ENCODE measurements at regions not wholly inside any gene's neighbourhood (a gene's known extent, or its start where the extent isn't known, plus 50 kb on each side); places are given as distances from the start of the nearest gene placed in this dataset.

DNA sequence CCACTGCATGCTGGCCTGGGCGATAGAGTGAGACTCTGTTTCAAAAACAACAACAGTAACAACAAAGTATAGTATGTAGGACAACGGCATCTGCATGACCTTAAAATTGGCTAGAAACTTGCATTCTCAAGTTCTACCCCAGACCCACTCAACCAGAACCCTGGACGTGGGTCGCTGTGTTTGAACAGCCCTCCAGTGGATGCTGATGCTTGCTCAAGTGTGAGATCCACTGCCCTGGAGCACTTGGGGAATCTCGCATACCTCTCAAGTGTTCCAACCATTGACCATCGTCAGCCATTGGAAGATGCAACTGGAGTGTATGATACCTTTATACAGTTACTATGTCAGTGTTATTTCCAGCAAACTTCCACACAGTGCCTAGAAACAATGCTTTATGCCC is 435.9 kb downstream of the DCDC2C start:
- Histone ChIP-seq H4K20me1 (ENCODE audit: insufficient read depth, low read length) (no peaks in the 10 kb centered on the region), H3K79me2 (ENCODE audit: insufficient read depth, low read length) (no peaks in the 10 kb centered on the region), H3K27ac (ENCODE audit: low read length) (no peak overlapping the region), H3K36me3 (ENCODE audit: insufficient read depth, low read length) (no peaks in the 10 kb centered on the region), H3K4me2 (ENCODE audit: insufficient read depth, low read length) (no peak overlapping the region), H3K9ac (ENCODE audit: low read depth, low read length) (no peak overlapping the region), H3K27me3 (ENCODE audit: insufficient read depth, low read length, poor library complexity) (no peaks in the 10 kb centered on the region), H3K4me3 (ENCODE audit: low read depth in 1 of 2, low read length in 2 of 2) (no peak overlapping the region), H2AFZ (ENCODE audit: low read depth, low read length) (no peak overlapping the region), H3K4me1 (ENCODE audit: insufficient read depth, low read length) (peaks cover 13% of the 10 kb centered on the region; the same call in 1 of the 2 replicates), H3K9me3 (ENCODE audit: insufficient read depth, low read length, severe bottlenecking) (no peaks in the 10 kb centered on the region)
- TF ChIP-seq EZH2 (IDR thresholded peaks at IDR 0.05; ENCODE audit: borderline replicate concordance, low read depth, low read length, severe bottlenecking): no peak
- TF ChIP-seq, protein P1, sequence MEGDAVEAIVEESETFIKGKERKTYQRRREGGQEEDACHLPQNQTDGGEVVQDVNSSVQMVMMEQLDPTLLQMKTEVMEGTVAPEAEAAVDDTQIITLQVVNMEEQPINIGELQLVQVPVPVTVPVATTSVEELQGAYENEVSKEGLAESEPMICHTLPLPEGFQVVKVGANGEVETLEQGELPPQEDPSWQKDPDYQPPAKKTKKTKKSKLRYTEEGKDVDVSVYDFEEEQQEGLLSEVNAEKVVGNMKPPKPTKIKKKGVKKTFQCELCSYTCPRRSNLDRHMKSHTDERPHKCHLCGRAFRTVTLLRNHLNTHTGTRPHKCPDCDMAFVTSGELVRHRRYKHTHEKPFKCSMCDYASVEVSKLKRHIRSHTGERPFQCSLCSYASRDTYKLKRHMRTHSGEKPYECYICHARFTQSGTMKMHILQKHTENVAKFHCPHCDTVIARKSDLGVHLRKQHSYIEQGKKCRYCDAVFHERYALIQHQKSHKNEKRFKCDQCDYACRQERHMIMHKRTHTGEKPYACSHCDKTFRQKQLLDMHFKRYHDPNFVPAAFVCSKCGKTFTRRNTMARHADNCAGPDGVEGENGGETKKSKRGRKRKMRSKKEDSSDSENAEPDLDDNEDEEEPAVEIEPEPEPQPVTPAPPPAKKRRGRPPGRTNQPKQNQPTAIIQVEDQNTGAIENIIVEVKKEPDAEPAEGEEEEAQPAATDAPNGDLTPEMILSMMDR (IDR thresholded peaks at IDR 0.05; ENCODE audit: borderline replicate concordance, extremely low read depth, low read length, poor library complexity, severe bottlenecking): no peak
- ATAC-seq (ENCODE audit: insufficient read depth, low read depth) (no peak), DNase-seq (no peak)

DNA sequence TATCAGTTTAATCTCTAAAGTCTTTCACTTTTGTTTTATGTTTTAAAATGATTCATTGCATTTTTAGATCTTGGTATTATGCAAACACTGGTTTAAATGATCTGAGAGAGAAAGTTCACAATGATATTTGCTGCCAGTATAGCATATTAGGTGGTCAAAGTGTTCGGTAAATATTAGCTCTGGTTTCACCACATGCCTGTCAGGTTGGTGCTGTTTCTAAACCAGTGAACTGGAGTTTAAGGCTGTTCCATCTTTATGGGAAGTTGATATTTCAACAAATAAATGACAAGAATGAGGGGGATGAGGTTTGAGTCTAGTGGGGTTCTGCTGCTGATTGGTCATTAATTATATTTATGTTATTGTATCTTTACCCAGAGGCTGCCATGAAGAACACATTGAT is 436.4 kb downstream of the DCDC2C start:
- H4K20me1 ChIP-seq (ENCODE audit: insufficient read depth, low read length): no peaks in the 10 kb centered on the region
- no peak overlapping the region for H3K4me2 ChIP-seq (ENCODE audit: insufficient read depth, low read length)
- H3K79me2 ChIP-seq (ENCODE audit: insufficient read depth, low read length): no peaks in the 10 kb centered on the region
- no peak for ATAC-seq (ENCODE audit: insufficient read depth, low read depth)
- no peak overlapping the region for H2AFZ ChIP-seq (ENCODE audit: low read depth, low read length)
- H3K27ac ChIP-seq (ENCODE audit: low read length): no peak overlapping the region
- no peaks in the 10 kb centered on the region for H3K27me3 ChIP-seq (ENCODE audit: insufficient read depth, low read length, poor library complexity)
- TF ChIP-seq EZH2 (IDR thresholded peaks at IDR 0.05; ENCODE audit: borderline replicate concordance, low read depth, low read length, severe bottlenecking): no peak
- TF ChIP-seq, protein P1 (IDR thresholded peaks at IDR 0.05; ENCODE audit: borderline replicate concordance, extremely low read depth, low read length, poor library complexity, severe bottlenecking): no peak
- H3K9ac ChIP-seq (ENCODE audit: low read depth, low read length): no peak overlapping the region
- H3K9me3 ChIP-seq (ENCODE audit: insufficient read depth, low read length, severe bottlenecking): no peaks in the 10 kb centered on the region
- H3K36me3 ChIP-seq (ENCODE audit: insufficient read depth, low read length): no peaks in the 10 kb centered on the region
- peaks cover 11% of the 10 kb centered on the region; the same call in 1 of the 2 replicates for H3K4me1 ChIP-seq (ENCODE audit: insufficient read depth, low read length)
- H3K4me3 ChIP-seq (ENCODE audit: low read depth in 1 of 2, low read length in 2 of 2): no peak overlapping the region
- DNase-seq: no peak

DNA sequence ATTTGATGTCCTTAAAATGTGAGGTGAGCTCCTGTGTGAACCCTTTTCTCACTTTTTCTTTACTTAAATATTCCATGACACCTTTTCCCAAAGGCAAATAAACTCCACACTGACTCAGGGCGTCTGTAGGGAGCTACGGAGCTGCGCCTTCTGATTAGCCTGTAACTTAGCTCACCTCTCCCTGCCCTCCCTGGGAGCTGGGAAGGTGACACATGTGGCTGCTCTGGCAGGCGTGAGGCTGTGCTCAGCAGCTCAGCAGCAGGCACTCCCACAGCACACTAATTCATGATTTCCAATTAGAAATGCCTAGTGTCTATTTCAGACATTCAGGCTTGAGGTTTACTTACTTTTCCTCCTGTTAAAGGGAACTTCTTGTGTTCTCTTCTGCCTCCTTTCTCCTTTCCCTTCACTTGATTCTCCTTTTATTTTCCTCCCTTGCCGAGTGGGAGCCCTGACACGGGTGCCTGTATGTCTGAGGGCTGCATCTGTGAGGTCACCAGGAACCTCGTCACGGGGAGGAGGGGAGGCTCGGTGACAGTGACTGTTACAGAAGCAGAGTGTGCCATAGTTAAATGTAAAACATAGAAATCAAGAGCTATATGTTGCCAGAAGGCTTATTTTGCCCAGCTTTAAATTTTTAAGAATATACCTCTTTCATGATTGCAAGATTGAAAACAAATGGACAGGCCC is 437.1 kb downstream of the DCDC2C start:
- Histone ChIP-seq H3K4me2 (ENCODE audit: insufficient read depth, low read length) (no peak overlapping the region), H3K9me3 (ENCODE audit: insufficient read depth, low read length, severe bottlenecking) (no peaks in the 10 kb centered on the region), H3K27me3 (ENCODE audit: insufficient read depth, low read length, poor library complexity) (no peaks in the 10 kb centered on the region), H3K36me3 (ENCODE audit: insufficient read depth, low read length) (no peaks in the 10 kb centered on the region), H2AFZ (ENCODE audit: low read depth, low read length) (no peak overlapping the region), H4K20me1 (ENCODE audit: insufficient read depth, low read length) (no peaks in the 10 kb centered on the region), H3K4me1 (ENCODE audit: insufficient read depth, low read length) (peaks cover 4% of the 10 kb centered on the region; the same call in 1 of the 2 replicates), H3K79me2 (ENCODE audit: insufficient read depth, low read length) (no peaks in the 10 kb centered on the region), H3K9ac (ENCODE audit: low read depth, low read length) (no peak overlapping the region), H3K27ac (ENCODE audit: low read length) (no peak overlapping the region), H3K4me3 (ENCODE audit: low read depth in 1 of 2, low read length in 2 of 2) (no peak overlapping the region)
- no peak for DNase-seq
- TF ChIP-seq, protein P1 (IDR thresholded peaks at IDR 0.05; ENCODE audit: borderline replicate concordance, extremely low read depth, low read length, poor library complexity, severe bottlenecking): no peak
- TF ChIP-seq EZH2 (IDR thresholded peaks at IDR 0.05; ENCODE audit: borderline replicate concordance, low read depth, low read length, severe bottlenecking): no peak
- ATAC-seq (ENCODE audit: insufficient read depth, low read depth): no peak

Data from DND-41 (cell line).